Cardiac muscle cell (in vitro differentiated cells and primary cell): ENCODE measurements at regions not wholly inside any gene's neighbourhood (a gene's known extent, or its start where the extent isn't known, plus 50 kb on each side); places are given as distances from the start of the nearest gene placed in this dataset.

Source experiments
- DNase-seq, 2 donors: peaks; one replicate each; pipeline versions ENCODE4 v3.0.0 to v3.0.0-alpha.2; 2010 to 2017; ENCODE audit warnings: low read depth in 1 of 2, low spot score in 1 of 2
- H3K27ac ChIP-seq: fragments of 200-600 bp; sonication (generic); 2 replicates; pipeline ENCODE4 v1.5.1; 2016
- H3K27me3 ChIP-seq: fragments of 200-600 bp; sonication (generic); 2 replicates; pipeline ENCODE4 v1.6.0; 2016; ENCODE audit warnings: control low read depth
- H3K36me3 ChIP-seq: fragments of 200-600 bp; sonication (generic); 2 replicates; pipeline ENCODE4 v1.5.1; 2016; ENCODE audit warnings: control low read depth
- H3K4me1 ChIP-seq: fragments of 200-600 bp; sonication (generic); 2 replicates; pipeline ENCODE4 v1.8.1; 2017; ENCODE audit warnings: low read depth, mild to moderate bottlenecking, mixed run types
- H3K4me3 ChIP-seq: fragments of 200-600 bp; sonication (generic); 2 replicates; pipeline ENCODE4 v1.5.1; 2016; ENCODE audit warnings: mild to moderate bottlenecking
- H3K9me3 ChIP-seq: fragments of 200-600 bp; sonication (generic); 2 replicates; pipeline ENCODE4 v1.5.1; 2017; ENCODE audit warnings: low read depth, mild to moderate bottlenecking, control low read depth
- CTCF ChIP-seq: IDR thresholded peaks from 2 replicates; pipeline ENCODE4 v1.5.1; 2012; ENCODE audit warnings: low read depth, mild to moderate bottlenecking, low read length

- Histone ChIP-seq H3K27ac (no peak overlapping the region), H3K9me3 (no peaks in the 10 kb centered on the region), H3K4me3 (no peak overlapping the region), H3K4me1 (no peaks in the 10 kb centered on the region), H3K27me3 (peaks cover 3% of the 10 kb centered on the region), H3K36me3 (no peaks in the 10 kb centered on the region)
- TF ChIP-seq CTCF: no peak
- DNase-seq: no peak
Measured at GRCh38 chr1:22222723-22223122, 79.8 kb upstream of the WNT4 start.

GRCh38 chr1:22223176-22223575 is 80.3 kb upstream of the WNT4 start:
- no peaks in the 10 kb centered on the region for H3K36me3 ChIP-seq
- no peaks in the 10 kb centered on the region for H3K9me3 ChIP-seq
- no peaks in the 10 kb centered on the region for H3K4me1 ChIP-seq

GRCh38 chr1:22224091-22224490 is 81.2 kb upstream of the WNT4 start:
- Histone ChIP-seq H3K9me3 (no peaks in the 10 kb centered on the region), H3K27ac (no peak overlapping the region), H3K27me3 (no peaks in the 10 kb centered on the region), H3K4me1 (no peaks in the 10 kb centered on the region), H3K4me3 (no peak overlapping the region), H3K36me3 (no peaks in the 10 kb centered on the region)
- TF ChIP-seq CTCF: no peak
- DNase-seq: no peak

More at GRCh38 chr1:22223176-22223575, 80.3 kb upstream of the WNT4 start:
- H3K4me3 ChIP-seq: no peak overlapping the region
- no peak overlapping the region for H3K27ac ChIP-seq
- peaks cover 3% of the 10 kb centered on the region for H3K27me3 ChIP-seq
- no peak for DNase-seq
- TF ChIP-seq CTCF: no peak

- Histone ChIP-seq H3K4me1 (no peaks in the 10 kb centered on the region), H3K4me3 (no peak overlapping the region), H3K36me3 (no peaks in the 10 kb centered on the region), H3K9me3 (no peaks in the 10 kb centered on the region), H3K27me3 (no peaks in the 10 kb centered on the region), H3K27ac (no peak overlapping the region)
- DNase-seq: no peak
- no peak for TF ChIP-seq CTCF
Measured at GRCh38 chr1:22224631-22225030, 81.7 kb upstream of the WNT4 start.

GRCh38 chr1:22225858-22226589 is 83.1 kb upstream of the WNT4 start:
- Histone ChIP-seq H3K27me3 (no peaks in the 10 kb centered on the region), H3K4me1 (no peaks in the 10 kb centered on the region), H3K36me3 (no peaks in the 10 kb centered on the region), H3K4me3 (no peak overlapping the region), H3K27ac (no peak overlapping the region), H3K9me3 (no peaks in the 10 kb centered on the region)
- DNase-seq: no peak
- TF ChIP-seq CTCF: no peak
